HCT116 (cell line): ENCODE measurements at regions not wholly inside any gene's neighbourhood (a gene's known extent, or its start where the extent isn't known, plus 50 kb on each side); places are given as distances from the start of the nearest gene placed in this dataset.

Source experiments
- ATAC-seq: fragments of 200-7000 bp; cut with Tn5 transposase; 2 replicates; pipeline ENCODE4 v1.9.1; 2020; ENCODE audit warnings: mild to moderate bottlenecking, moderate library complexity
- BruUV-seq: library from RNA; stranded (reverse); fragments of 400-500 nt; replicated peaks from 2 replicates; lab custom pipeline; 2021; lab: Mats Ljungman, UMichigan
- CTCF ChIA-PET: fragments of 300-600 bp; sonication (Branson Sonifier 250); formaldehyde crosslinking; loops from one replicate; lab custom pipeline; 2021; ENCODE audit warnings: antibody characterized with exemption; lab: Charles Lee
- POLR2A ChIA-PET: fragments of 300-600, 350-600 bp; sonication (Branson Sonifier 250); formaldehyde crosslinking; loops from one replicate; lab custom pipeline; 2021; ENCODE audit warnings: antibody characterized with exemption; lab: Charles Lee
- RAD21 ChIA-PET, 2 experiments: fragments of 300-600 bp; sonication (Branson Sonifier 250); formaldehyde crosslinking; loops; one replicate each; lab custom pipeline; 2023; ENCODE audit warnings: low total read pairs in 2 of 2; ENCODE audit not compliant: uncharacterized antibody in 2 of 2, unreplicated experiment in 2 of 2, low non-redundant PET in 1 of 2; lab: Charles Lee
- DNase-seq: peaks from one replicate; pipeline ENCODE4 v3.0.0-alpha.2; 2010; ENCODE audit warnings: low read depth, low spot score
- H2AFZ ChIP-seq: fragments of 200-600 bp; shearing (Covaris generic), sonication (generic); 2 replicates; pipeline ENCODE4 v1.6.1; 2017; ENCODE audit warnings: low read depth, mixed run types, mixed read lengths, antibody characterized with exemption, low read length; ENCODE audit not compliant: poor library complexity, severe bottlenecking
- H3K27ac ChIP-seq: 2 replicates; pipeline ENCODE4 v1.5.1; 2012; ENCODE audit warnings: low read depth, low read length
- H3K27me3 ChIP-seq: fragments of 200-600 bp; sonication (generic); 2 replicates; pipeline ENCODE4 v1.6.1; 2016; ENCODE audit warnings: mixed run types, low read length, mixed read lengths; ENCODE audit not compliant: insufficient read depth
- H3K36me3 ChIP-seq, 2 experiments: fragments of 200-500 bp in 1 of 2; fragments of 200-600 bp in 1 of 2; sonication (Bioruptor generic) in 1 of 2; sonication (generic) in 1 of 2; 2 replicates each; pipeline versions ENCODE4 v1.5.1 to v1.6.1; 2014 to 2016; ENCODE audit warnings: low read length in 2 of 2, inconsistent platforms in 1 of 2, mixed read lengths in 1 of 2, mixed run types in 1 of 2; ENCODE audit not compliant: insufficient read depth in 2 of 2, control insufficient read depth in 1 of 2
- H3K4me1 ChIP-seq, 2 experiments: fragments of 200-600 bp in 1 of 2; sonication (generic) in 1 of 2; 2 replicates each; pipeline versions ENCODE4 v1.5.1 to v1.6.1; 2012 to 2017; ENCODE audit warnings: low read length in 2 of 2, inconsistent platforms in 1 of 2, mild to moderate bottlenecking in 1 of 2, mixed read lengths in 1 of 2, mixed run types in 1 of 2, moderate library complexity in 1 of 2; ENCODE audit not compliant: insufficient read depth in 2 of 2, control insufficient read depth in 1 of 2
- H3K4me2 ChIP-seq: fragments of 200-600 bp; sonication (generic); 2 replicates; pipeline ENCODE4 v1.6.1; 2017; ENCODE audit warnings: mixed run types, low read length, mixed read lengths
- H3K4me3 ChIP-seq, 2 experiments: fragments of 200-600 bp in 1 of 2; sonication (generic) in 1 of 2; replicated peaks in 1 of 2; 2 replicates each; pipeline ENCODE4 v1.5.1; 2011 to 2016; ENCODE audit warnings: low read length in 2 of 2, control low read depth in 1 of 2, low read depth in 1 of 2, mild to moderate bottlenecking in 1 of 2, mixed read lengths in 1 of 2, mixed run types in 1 of 2
- H3K79me2 ChIP-seq: fragments of 200-600 bp; sonication (generic); 2 replicates; pipeline ENCODE4 v1.6.1; 2017; ENCODE audit warnings: mild to moderate bottlenecking, mixed run types, low read length, moderate library complexity, mixed read lengths; ENCODE audit not compliant: insufficient read depth
- H3K9ac ChIP-seq: fragments of 200-600 bp; sonication (generic); 2 replicates; pipeline ENCODE4 v1.6.1; 2016; ENCODE audit warnings: low read length, mixed read lengths
- H3K9me2 ChIP-seq: fragments of 200-600 bp; sonication (generic), shearing (Covaris generic); 2 replicates; pipeline ENCODE4 v1.6.1; 2017; ENCODE audit warnings: mixed run types, mild to moderate bottlenecking, moderate library complexity; ENCODE audit not compliant: insufficient read depth
- H3K9me3 ChIP-seq, 2 experiments: fragments of 200-500 bp in 1 of 2; fragments of 200-600 bp in 1 of 2; sonication (Bioruptor generic) in 1 of 2; sonication (generic) in 1 of 2; 2 replicates each; pipeline ENCODE4 v1.6.1; 2014 to 2017; ENCODE audit warnings: low read length in 2 of 2, mixed read lengths in 2 of 2, inconsistent platforms in 1 of 2, low read depth in 1 of 2, mild to moderate bottlenecking in 1 of 2, mixed run types in 1 of 2, moderate library complexity in 1 of 2; ENCODE audit not compliant: control insufficient read depth in 1 of 2, insufficient read depth in 1 of 2
- H4K20me1 ChIP-seq: fragments of 200-600 bp; sonication (generic), shearing (Covaris generic); 2 replicates; pipeline ENCODE4 v1.6.1; 2017; ENCODE audit warnings: mixed run types, mild to moderate bottlenecking, moderate library complexity; ENCODE audit not compliant: insufficient read depth
- ATF3 ChIP-seq: IDR thresholded peaks from 2 replicates; pipeline ENCODE4 v1.6.1; 2012
- CBX3 ChIP-seq: IDR thresholded peaks from 2 replicates; pipeline ENCODE4 v1.6.1; 2012; ENCODE audit warnings: low read depth
- CEBPB ChIP-seq: IDR thresholded peaks from 2 replicates; pipeline ENCODE4 v1.6.1; 2012; ENCODE audit warnings: low read depth
- ELF1 ChIP-seq: IDR thresholded peaks from 2 replicates; pipeline ENCODE4 v1.6.1; 2012; ENCODE audit warnings: low read depth, borderline replicate concordance
- EZH2 ChIP-seq: fragments of 200-600 bp; sonication (generic); IDR thresholded peaks from 2 replicates; pipeline ENCODE4 v1.6.1; 2017; ENCODE audit warnings: antibody characterized with exemption, mixed run types
- FOSL1 ChIP-seq: IDR thresholded peaks from 2 replicates; pipeline ENCODE4 v1.6.1; 2012; ENCODE audit warnings: low read depth
- JUND ChIP-seq: IDR thresholded peaks from 2 replicates; pipeline ENCODE4 v1.6.1; 2012
- POLR2A ChIP-seq: IDR thresholded peaks from 2 replicates; pipeline ENCODE4 v1.7.0; 2011; ENCODE audit warnings: borderline replicate concordance; ENCODE audit not compliant: insufficient read depth, insufficient read length; ENCODE audit errors: extremely low read depth
- POLR2AphosphoS5 ChIP-seq: IDR thresholded peaks from 2 replicates; pipeline ENCODE4 v1.6.1; 2011; ENCODE audit warnings: mild to moderate bottlenecking, low read depth, low read length, moderate library complexity
- RAD21 ChIP-seq: IDR thresholded peaks from 2 replicates; pipeline ENCODE4 v1.6.1; 2012; ENCODE audit warnings: low read depth, mild to moderate bottlenecking
- REST ChIP-seq: IDR thresholded peaks from 2 replicates; pipeline ENCODE4 v1.6.1; 2012; ENCODE audit warnings: low read depth
- SIN3A ChIP-seq: IDR thresholded peaks from 2 replicates; pipeline ENCODE4 v1.6.1; 2012; ENCODE audit warnings: low read depth
- SP1 ChIP-seq: IDR thresholded peaks from 2 replicates; pipeline ENCODE4 v1.6.1; 2012; ENCODE audit warnings: low read depth
- TCF7L2 ChIP-seq: IDR thresholded peaks from 2 replicates; pipeline ENCODE4 v1.7.0; 2011; ENCODE audit warnings: borderline replicate concordance, inconsistent platforms; ENCODE audit not compliant: insufficient read depth, insufficient read length; ENCODE audit errors: extremely low read depth
- YY1 ChIP-seq: IDR thresholded peaks from 2 replicates; pipeline ENCODE4 v1.6.1; 2011; ENCODE audit warnings: low read length, low read depth, moderate library complexity, mild to moderate bottlenecking; ENCODE audit not compliant: insufficient replicate concordance; ENCODE audit errors: extremely low read depth
- ZNF274 ChIP-seq: fragments of 200-500 bp; sonication (Bioruptor generic); IDR thresholded peaks from 2 replicates; pipeline ENCODE4 v1.6.1; 2014; ENCODE audit warnings: mild to moderate bottlenecking, low read depth, low read length, inconsistent platforms
- intact Hi-C: fragments of 100-400 bp; cut with micrococcal nuclease; formaldehyde crosslinking; loops from 2 replicates; pipeline ENCODE4 v1.10.0; 2022
- TF ChIP-seq, protein P1 (sequence below): IDR thresholded peaks from 2 replicates; pipeline ENCODE4 v1.6.1; 2011; ENCODE audit warnings: mild to moderate bottlenecking, low read length, moderate library complexity; ENCODE audit not compliant: insufficient replicate concordance; ENCODE audit errors: extremely low read depth

DNA sequence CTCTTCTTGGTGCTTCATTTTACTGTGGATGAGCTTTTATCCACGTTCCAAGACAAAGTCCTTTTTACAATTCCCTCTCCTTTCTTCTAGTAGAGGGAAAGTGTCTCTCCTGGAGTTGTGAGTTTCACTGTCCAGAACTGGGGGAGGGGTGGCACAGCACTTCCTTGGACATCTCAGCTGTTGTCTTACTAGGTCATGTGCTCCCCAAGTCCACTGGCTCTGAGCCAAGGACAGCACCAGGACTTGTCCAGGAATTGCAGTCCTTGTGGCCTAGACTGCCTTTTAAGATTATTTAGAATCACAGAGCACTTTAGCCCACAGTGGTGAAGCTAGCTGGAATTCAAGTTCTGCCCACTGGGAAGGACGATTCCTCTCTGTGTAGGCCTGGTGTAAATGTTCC, 700.2 kb upstream of the PTPRD start:
- TF ChIP-seq ZNF274 (no peak), RAD21 (no peak), EZH2 (no peak), CBX3 (no peak), POLR2AphosphoS5 (no peak), JUND (no peak), POLR2A (no peak), ATF3 (no peak), FOSL1 (no peak), TCF7L2 (no peak), REST (no peak), SP1 (no peak), ELF1 (no peak), SIN3A (no peak), YY1 (no peak), CEBPB (no peak)
- TF ChIP-seq, protein P1, sequence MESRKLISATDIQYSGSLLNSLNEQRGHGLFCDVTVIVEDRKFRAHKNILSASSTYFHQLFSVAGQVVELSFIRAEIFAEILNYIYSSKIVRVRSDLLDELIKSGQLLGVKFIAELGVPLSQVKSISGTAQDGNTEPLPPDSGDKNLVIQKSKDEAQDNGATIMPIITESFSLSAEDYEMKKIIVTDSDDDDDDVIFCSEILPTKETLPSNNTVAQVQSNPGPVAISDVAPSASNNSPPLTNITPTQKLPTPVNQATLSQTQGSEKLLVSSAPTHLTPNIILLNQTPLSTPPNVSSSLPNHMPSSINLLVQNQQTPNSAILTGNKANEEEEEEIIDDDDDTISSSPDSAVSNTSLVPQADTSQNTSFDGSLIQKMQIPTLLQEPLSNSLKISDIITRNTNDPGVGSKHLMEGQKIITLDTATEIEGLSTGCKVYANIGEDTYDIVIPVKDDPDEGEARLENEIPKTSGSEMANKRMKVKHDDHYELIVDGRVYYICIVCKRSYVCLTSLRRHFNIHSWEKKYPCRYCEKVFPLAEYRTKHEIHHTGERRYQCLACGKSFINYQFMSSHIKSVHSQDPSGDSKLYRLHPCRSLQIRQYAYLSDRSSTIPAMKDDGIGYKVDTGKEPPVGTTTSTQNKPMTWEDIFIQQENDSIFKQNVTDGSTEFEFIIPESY, result no peak

More for the DNA sequence above, 700.2 kb upstream of the PTPRD start:
- Histone ChIP-seq H4K20me1 (no peaks in the 10 kb centered on the region), H3K36me3 (no peaks in the 10 kb centered on the region), H3K27me3 (no peaks in the 10 kb centered on the region), H3K9me3 (peaks cover 3 to 11% of the 10 kb centered on the region in 2 experiments; a peak in 2 of 4 replicates), H3K4me1 (no peaks in the 10 kb centered on the region), H3K4me2 (no peak overlapping the region), H2AFZ (no peak overlapping the region), H3K79me2 (no peaks in the 10 kb centered on the region), H3K9me2 (no peaks in the 10 kb centered on the region), H3K27ac (no peak overlapping the region), H3K9ac (no peak overlapping the region), H3K4me3 (no peak overlapping the region)
- ChIA-PET CTCF (no interaction called here), RAD21 (no interaction called here), POLR2A (no interaction called here)
- intact Hi-C loops, result no loop called here
- no TSS peak for BruUV-seq
- DNase-seq (no peak), ATAC-seq (no peak)
